EH (cell line): ENCODE measurements at regions not wholly inside any gene's neighbourhood (a gene's known extent, or its start where the extent isn't known, plus 50 kb on each side); places are given as distances from the start of the nearest gene placed in this dataset.

Experiments
- DNase-seq: peaks from one replicate; pipeline ENCODE4 v3.0.0-alpha.2; 2015; ENCODE audit warnings: low read depth

DNA sequence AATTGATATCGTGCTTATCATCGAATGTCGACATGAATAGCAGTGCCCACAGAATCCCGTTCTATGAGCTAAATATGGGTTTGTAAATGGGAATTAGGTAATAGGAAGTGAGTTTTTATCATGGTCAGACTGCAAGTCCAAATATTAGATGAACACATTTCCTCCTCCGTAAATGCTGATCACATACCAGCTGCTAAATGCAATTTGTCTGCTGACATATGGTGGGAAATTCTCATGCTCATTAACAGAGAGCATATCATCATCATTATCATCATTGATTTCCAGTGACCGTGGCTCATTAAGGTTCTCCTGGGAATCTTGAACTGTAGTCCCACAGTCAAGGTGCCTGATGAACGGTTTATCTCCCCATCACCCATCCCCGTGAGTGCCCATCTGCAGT lies 998.8 kb upstream of the TMEM132C start:
- no peak for DNase-seq

DNA sequence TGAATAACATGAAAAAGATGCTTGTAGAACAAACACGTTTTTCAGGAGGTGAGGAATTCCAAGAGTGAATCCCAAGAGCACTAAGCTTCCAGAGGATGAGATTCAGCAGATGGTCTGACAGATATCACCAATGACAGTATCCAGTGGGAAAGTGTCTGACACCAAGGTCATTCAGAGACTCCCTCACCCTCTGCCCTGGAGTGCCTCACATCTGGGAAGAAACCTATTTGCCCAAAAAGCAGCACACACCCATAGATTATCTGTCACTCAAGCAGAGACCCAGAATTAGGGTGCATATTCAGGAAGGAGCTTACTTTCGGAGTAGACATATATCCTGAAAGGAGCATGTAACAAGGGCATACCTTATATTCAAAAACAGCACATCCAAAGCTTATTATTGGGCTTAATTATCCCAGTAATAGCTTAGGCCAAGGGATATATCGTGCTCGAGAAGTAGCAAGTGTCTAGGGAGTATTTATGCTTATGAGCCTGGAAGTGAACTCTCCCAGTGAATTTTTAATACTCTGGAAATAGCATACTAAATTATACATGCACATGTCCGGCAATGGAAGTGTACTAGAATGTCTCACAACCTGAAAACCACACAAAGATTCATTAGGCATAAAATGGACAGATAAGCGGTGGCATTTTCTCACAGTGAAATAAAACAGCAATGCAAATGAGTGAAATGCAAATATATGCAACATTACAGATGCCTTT lies 998.1 kb upstream of the TMEM132C start:
- DNase-seq, result no peak

DNA sequence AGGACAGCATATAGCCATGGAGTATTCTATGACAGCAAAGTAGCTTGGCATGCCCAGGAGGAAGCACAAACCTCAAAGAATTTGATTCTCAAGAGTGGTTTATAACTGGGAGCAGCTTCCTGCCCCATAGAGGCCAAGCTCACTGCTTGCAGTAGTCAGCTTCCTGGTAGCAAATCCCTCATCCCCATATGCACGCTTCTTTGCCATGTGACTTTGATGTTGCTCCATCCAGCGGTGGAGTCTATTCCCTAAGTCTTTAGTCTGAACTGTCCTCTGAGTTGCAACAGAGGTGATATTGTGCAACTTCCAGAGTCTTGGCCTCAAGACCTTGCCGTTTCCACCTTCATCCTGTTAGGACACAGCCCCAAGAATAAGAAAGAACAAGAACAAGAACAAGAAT lies 996.8 kb upstream of the TMEM132C start:
- DNase-seq, result peak; percentile 83

DNA sequence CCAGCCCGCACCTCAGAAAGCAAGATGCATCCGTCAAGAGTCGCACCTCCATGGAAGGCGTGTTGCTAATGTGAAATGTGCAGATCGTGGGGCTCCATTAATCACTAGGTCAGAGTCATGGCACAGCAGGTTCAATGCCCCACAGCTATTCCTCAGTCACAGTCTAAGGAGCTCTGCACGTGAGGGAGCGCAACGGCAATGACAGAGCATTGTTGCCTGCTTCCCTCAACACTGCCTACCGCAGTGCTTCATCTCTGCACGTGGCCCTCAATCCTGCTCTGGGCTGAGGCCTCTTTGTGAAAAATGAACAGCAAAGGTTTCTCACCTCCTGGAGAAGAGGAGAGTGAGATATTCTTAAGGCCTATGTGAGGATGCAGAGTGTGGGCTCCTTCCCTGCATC lies 995.2 kb upstream of the TMEM132C start:
- no peak for DNase-seq

DNA sequence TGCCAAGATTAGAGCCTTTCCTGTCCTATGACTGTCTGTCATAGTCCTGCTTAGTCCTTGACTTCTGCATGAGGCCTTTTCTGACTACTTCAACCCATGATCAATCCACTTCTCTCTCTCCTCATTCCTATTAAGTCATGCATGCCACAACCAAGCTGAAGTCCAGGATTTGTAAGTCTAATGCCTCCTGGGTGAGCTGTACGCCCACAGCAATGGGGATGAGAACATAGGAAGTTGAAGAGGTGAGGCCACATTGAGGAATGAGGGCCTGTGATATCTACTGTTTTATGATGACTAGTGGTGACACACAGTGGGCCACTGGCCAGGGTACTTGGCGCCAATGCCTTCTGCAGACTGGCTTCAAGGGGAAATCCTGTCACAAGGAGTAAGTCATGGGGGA lies 994.1 kb upstream of the TMEM132C start:
- DNase-seq, result peak; percentile 95

DNA sequence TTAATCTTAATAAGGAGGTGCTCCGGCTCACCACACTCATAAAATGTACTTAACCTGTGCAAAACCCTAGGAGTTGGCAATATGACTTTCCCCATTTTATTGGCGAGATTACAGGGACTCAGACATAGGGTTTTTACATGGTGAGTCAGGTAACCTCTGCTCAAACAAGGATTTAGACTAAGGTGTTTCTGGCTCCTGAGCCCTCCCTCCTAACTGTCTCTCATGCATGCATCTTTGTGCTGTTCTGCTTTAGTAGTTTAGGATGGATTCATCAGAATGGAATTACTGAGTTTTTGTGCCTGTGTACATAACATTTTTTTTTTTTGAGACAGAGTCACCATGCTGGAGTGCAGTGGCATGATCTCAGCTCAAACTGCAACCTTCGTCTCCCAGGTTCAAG lies 993.3 kb upstream of the TMEM132C start:
- DNase-seq, result peak; percentile 79

DNA sequence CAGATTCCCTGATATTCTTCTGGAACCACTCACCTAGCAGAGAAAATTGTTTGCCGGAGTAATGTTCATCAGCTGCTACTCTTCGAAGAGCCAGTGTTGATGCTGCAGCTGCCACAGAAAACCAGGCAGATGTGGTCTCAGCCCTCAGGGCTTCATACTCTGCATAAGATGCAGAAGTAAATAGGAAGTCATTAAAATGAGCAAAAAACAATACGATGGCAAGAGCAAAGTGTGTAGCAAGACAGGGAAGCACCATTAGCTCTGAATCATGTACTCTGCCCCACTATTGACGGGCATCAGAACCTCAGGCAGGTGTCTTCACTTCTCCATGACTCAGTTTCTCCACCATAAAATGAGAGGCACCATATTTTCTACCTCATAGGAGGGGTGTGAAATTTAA lies 991.6 kb upstream of the TMEM132C start:
- no peak for DNase-seq

DNA sequence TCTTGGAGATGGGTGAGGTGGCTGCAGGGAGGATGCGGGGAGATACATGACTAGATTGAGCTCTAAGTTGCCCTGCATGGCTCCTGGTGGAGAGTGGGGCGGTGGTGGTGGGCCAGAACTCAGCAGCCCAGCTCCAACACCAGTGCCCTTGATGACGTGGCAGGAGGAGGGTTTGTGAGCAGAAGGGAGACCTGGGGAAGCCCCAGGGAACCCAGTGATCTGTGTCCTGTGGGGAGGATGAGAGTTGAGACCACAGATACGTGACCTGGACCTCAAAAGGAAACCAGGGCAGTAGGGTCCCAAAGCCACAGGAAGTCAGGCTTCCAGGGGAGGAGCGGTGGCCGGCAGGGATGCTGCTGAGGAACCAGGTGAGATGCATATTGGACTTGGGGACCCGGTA lies 989.1 kb upstream of the TMEM132C start:
- DNase-seq, result no peak

DNA sequence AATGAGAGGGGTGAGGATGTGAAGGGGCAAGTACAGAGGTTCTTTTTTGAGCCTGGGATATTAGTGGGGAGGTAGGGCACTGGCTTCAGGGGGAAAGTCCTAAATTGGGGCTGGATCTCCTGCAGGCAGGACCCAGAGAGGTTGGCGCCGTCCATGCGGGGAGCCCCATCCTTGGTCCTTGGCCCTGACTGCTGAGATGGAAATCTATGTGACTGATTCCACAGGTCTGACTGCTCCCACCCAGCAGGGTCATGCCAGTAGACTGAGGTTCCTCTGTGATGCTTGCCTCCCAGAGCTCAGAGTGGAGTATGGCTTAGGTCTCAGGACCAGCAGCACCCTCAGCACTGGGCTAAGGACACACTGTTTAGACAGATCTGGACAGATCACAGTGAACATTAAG lies 988.6 kb upstream of the TMEM132C start:
- no peak for DNase-seq

DNA sequence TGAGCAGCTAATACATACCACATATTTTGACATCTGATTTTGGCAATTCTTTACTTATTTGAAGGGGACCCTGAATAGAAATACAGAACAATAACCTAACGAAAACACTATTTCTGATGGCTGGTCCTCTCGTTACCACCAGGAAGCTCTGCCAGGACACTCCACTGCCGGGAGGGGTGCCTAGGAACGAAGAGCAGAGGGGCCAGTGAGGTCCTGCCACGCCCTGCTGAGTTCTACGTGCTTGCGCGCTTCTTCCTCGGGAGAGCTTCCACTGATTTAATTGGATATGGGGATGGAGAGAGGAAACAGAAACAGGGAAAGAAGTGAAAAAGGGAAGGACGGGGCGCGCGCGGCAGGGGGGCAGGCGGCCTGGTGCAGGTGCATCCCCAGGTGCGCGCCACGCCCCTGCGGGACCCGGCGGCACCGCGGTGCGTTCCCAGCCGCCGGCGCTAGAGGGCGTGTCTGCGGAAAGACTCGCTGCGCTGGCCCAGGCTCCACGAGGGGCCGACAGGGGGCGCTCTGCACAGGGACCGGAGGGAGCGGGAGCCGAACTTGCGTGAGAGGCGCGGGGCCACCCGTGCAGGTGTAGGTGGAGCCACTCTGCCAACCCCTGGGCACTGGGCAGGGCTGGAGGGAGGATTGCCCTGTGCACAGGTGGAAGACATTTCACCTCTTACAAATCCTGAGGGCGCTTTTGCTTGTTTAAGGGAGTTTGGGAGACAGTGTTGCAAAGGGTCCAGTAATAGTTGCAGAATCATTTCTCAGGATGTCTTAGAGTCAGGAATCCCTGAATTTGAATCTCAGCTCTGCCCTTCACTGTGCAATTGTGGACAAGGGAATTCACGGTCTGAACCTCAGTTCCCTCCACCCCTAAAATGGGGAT lies 986.3 kb upstream of the TMEM132C start:
- no peak for DNase-seq

DNA sequence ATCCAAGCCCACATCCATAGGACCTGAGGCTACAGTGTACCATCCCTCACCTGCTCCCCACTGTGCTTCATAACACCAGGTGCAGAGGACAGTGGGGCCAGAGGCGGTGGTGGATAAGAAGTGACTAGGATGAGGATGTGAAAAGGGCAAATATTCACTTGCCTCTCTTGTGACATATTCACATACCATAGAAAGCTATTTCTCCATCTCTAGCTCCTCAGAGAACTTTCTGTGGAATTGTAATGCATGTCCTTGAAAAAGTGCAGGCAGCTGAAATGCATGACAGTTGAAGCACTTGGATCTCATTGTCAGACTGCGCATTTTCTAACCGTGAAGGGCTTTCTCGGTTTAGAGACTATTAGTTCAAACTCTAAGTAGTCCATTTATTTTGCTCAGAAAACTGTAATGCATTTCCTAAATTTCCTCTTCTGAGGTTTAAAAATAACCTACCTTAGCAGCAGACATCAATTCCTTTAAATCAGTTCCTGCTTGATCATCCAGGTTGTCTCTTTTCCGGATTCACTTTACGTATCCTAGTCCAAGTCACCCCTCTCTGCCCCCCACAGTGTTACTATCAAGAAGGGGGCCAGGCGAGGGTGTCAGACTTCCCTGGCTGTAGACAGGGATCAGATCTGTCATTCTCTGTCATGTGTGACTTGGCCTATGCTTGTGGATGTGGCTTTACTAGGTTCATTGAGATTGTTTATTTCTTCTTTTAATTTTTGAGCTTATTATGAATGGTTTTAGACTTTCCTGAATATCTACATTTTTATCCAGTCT lies 984.0 kb upstream of the TMEM132C start:
- peak; percentile 39 for DNase-seq

DNA sequence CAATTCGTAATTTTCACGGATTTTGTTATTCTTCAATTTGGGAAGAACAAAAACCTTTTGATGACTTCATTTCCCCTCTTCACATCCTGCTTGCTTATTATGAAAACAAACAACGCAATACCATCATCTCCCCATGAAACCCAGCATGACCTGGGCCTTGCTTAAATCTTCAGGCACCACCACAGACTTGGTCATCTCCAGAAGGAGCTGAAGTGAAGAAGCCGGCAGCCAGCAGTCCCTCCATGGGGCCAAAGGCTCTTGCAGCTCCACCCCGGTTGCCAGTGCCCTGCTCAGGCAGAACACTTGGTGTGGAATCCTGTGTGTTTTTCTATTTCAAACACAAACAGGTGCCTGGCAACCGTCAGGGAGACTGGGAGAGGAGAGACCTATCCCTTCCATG lies 982.9 kb upstream of the TMEM132C start:
- peak; percentile 79 for DNase-seq

DNA sequence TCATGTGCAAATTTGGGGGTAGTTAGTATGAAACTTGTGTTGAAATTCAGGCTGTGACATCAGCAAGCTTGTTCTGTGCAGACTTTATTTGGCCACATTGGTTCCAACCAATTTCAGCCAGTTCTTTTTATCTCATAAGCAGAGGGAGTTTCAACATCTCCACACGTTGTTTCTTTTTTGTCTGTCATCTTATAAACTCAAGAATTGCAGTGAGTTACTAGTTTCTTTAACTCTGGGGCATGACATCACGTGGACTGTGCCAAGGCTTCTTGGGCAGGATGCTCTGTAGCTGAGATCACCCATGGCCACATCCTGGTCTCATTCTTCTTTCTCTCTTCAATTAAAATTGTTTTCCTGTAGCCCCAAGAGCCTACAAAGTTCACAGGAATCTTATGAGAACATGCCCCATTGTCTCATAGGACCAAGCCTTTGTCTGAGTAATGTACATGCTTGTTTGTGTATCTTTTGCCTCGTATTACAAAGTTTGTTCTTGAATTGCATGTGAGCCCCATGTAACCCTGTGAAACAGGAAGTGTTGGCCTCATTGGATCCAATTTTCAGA lies 982.0 kb upstream of the TMEM132C start:
- DNase-seq, result peak; percentile 98

DNA sequence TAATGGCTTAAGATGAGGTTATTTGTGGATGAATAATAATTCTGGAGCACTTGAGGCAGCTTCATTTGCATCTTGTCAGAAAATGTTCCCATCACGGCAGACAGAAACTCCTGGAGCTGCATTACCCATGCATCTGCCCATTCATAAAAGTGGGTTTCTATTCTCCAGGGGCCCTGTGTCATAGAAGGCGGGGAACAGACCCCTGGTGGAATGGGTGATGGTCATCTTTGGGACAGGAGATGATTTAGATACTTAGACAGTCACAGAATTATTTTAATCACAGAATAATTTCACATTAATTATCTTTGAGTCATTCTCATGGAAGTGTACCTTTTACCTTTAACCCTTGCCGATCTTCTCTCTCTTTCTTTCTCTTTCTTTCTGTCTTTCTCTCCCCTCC lies 980.7 kb upstream of the TMEM132C start:
- no peak for DNase-seq

DNA sequence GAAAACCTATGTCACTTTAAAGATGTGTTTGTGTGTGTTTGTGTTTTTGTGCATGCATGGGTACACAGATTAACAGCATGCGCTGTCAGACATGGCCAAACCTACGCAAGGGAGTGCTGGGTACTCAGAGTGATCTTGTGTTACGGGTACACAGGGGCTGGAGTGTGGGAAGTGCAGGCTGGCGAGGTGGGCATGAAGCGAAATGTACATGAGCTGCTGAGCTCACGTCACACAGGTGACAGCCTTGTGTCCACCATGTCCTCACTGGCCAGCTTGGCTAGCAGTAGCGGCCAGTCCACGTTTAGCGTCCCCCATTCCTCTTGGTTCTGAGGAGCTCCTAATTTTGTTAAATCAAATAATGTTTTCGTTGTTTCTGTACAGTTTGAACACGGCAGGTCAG lies 979.7 kb upstream of the TMEM132C start:
- DNase-seq, result no peak

DNA sequence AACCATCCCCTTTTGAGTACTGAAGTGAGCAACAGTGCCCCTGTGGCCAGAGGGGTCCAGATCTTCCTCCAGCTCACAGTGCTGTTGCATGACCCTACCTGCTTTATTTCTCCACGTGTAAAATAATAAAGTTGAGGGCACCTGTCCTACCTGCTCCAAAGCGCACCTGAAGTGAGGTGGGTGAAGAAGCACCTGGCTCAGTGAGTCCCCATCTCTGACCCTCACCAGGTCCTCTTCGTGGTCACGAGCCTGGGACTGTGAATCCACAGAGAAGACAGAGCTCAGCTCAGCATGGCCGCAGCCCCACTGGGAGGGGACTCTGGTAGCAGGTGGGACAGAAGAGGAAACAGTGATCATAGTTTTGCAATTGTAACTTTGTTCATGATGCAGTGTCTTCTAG lies 976.7 kb upstream of the TMEM132C start:
- no peak for DNase-seq

DNA sequence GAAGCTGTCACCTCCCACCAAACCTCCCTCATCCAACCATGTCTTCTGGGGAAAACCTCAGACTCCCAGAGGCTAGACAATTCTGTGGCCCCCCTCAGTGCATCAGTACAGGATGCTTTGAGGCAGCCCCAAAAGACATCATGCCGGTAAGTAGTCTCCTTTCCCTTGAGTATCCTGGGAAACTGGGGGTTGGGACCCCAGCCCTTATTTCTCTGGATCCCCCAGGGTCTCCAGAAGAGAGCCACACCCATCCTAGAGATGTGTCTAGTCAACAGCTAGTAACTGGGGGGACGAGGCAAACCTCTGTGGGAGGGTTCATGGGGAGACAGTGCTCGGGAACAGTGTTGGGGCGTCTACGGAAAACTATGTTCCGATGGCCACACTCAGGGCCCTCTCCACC lies 974.2 kb upstream of the TMEM132C start:
- no peak for DNase-seq

DNA sequence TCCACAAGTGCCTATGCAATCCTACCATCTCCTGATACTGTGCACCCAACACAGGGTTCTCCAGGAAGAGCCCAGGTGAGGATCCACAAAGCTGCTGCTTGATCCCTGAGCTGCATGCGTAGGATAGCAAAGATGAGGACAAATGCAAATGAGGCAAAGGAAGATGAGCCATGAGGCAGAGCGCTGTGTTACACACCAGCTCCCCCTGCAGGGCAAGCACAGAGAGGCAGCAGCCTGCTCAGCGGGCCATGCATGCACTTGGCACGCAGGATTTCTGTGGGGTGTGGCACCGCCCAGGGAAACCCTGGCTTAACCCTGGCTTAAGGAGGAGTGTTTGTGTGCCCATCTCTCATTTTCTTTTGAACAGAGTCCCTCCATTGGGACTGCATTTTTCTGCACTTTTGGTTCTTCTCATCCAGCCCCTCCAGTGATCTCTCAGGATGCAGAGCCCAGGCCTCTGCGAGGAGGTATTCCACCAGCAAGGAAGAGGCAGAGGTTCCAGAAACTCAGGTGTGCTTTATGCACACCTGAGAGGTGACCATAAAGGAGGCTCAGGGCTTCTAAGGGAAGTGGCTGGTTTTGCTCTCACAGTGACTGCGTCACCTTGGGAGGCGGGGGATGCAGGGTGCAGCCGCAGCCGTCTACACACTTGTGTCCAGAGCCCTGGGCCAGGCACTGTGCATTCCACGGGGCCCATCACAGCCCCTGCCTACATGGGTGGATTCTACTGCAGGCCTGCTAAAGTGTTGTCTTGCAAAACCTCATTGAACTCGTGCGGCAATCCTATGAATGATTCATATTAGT lies 973.3 kb upstream of the TMEM132C start:
- DNase-seq, result peak; percentile 78

DNA sequence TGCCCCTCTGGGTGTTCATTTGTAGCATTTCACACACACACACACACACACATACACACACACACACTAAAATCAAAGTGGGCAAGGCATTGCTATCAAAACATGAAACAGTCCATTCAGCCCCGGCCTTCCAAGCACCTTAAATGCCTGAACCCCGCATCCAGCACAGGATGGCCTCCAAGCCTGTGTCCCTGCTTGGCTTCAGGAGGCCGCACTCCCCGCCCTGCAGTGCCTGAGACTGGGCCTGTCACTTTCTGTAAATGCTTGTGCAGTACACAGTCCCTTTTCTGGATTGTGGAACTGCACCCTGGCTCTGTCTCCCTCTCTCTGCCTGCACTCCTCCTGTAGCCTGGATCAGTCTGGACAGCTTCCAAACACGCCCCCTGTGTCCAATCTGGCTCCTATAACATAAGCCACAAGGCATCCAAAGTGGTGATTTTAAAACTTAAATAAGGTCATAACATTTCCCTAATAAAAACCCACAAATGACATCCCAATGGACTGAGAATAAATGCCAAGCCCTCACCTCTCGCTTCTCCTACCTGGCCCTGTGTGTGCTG lies 972.2 kb upstream of the TMEM132C start:
- peak; percentile 36 for DNase-seq

DNA sequence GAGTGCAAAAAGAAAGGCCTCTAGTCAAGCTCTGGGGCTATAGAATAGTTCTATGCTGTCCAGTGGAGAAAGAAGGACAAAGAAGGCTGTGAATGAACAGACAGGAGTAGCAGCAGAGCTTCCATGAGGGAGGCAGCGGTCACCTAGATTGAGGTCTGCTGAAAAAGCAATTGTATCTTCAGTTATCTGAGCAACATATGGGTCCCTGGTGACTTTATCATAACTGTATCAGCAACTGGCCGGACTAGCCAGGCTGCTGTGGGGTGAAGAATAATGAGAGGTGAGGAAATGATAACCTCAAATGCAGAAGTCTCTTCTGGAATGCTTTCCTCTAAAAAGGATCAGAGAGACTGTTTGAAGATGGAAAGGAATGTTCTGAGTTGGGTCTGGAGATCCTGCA lies 971.3 kb upstream of the TMEM132C start:
- no peak for DNase-seq

DNA sequence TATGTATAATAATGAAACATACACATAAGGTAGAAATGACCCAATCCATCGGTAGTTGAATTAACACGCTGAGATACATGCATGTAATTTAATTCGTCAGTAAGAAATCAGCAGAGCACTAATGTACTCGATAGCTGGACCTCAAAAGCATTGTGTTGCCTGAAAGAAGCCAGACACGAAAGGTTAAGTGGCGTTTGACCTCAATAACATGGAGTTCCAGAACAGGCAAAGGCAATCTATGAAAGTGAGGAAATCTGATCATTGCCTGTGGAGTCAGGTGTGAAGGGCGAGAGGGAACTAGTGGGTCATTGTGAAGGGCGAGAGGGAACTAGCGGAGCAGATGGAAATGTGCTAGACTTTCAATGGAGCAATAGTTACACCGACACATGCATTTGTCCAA lies 970.4 kb upstream of the TMEM132C start:
- DNase-seq, result no peak
